ENCODE measurements at regions not wholly inside any gene's neighbourhood (a gene's known extent, or its start where the extent isn't known, plus 50 kb on each side); places are given as distances from the start of the nearest gene placed in this dataset.

GRCh38 chr15:37260255-37260654 is 159.9 kb upstream of the MEIS2 start:
- DNase-seq (ENCODE audit: low read depth), result no peak

GRCh38 chr15:37261685-37262084 is 161.3 kb upstream of the MEIS2 start:
- DNase-seq (ENCODE audit: low read depth), result no peak

GRCh38 chr15:37262922-37263608 is 162.7 kb upstream of the MEIS2 start:
- DNase-seq (ENCODE audit: low read depth), result no peak

- DNase-seq (ENCODE audit: low read depth), result peak; percentile 23
Measured at GRCh38 chr15:37289109-37289765, 188.9 kb upstream of the MEIS2 start.

- no peak for DNase-seq (ENCODE audit: low read depth)
Measured at GRCh38 chr15:37291920-37292319, 191.6 kb upstream of the MEIS2 start.

GRCh38 chr15:37298271-37298670 is 197.9 kb upstream of the MEIS2 start:
- no peak for DNase-seq (ENCODE audit: low read depth)

GRCh38 chr15:37339437-37339836 is 239.1 kb upstream of the MEIS2 start:
- DNase-seq (ENCODE audit: low read depth), result no peak

- DNase-seq (ENCODE audit: low read depth), result no peak
Measured at GRCh38 chr15:37339856-37340255, 239.5 kb upstream of the MEIS2 start.

- no peak for DNase-seq (ENCODE audit: low read depth)
Measured at GRCh38 chr15:37340438-37340837, 240.1 kb upstream of the MEIS2 start.

- no peak for DNase-seq (ENCODE audit: low read depth)
Measured at GRCh38 chr15:37359101-37359892, 258.9 kb upstream of the MEIS2 start.

GRCh38 chr15:37359893-37360290 is 259.5 kb upstream of the MEIS2 start:
- no peak for DNase-seq (ENCODE audit: low read depth)

- no peak for DNase-seq (ENCODE audit: low read depth)
Measured at GRCh38 chr15:37360724-37361123, 260.4 kb upstream of the MEIS2 start.

- DNase-seq (ENCODE audit: low read depth), result no peak
Measured at GRCh38 chr15:37361621-37362020, 261.3 kb upstream of the MEIS2 start.

GRCh38 chr15:37362414-37362813 is 262.1 kb upstream of the MEIS2 start:
- no peak for DNase-seq (ENCODE audit: low read depth)

- DNase-seq (ENCODE audit: low read depth), result no peak
Measured at GRCh38 chr15:37368961-37369360, 268.6 kb upstream of the MEIS2 start.

- DNase-seq (ENCODE audit: low read depth), result no peak
Measured at GRCh38 chr15:37370941-37371340, 270.6 kb upstream of the MEIS2 start.

GRCh38 chr15:37372064-37372463 is 271.7 kb upstream of the MEIS2 start:
- DNase-seq (ENCODE audit: low read depth), result peak; percentile 59

GRCh38 chr15:37375519-37375918 is 275.2 kb upstream of the MEIS2 start:
- no peak for DNase-seq (ENCODE audit: low read depth)

- no peak for DNase-seq (ENCODE audit: low read depth)
Measured at GRCh38 chr15:37377428-37377827, 277.1 kb upstream of the MEIS2 start.

- DNase-seq (ENCODE audit: low read depth), result no peak
Measured at GRCh38 chr15:37394402-37395099, 294.2 kb upstream of the MEIS2 start.

GRCh38 chr15:37395100-37395468 is 294.7 kb upstream of the MEIS2 start:
- no peak for DNase-seq (ENCODE audit: low read depth)

- DNase-seq (ENCODE audit: low read depth), result no peak
Measured at GRCh38 chr15:37397266-37398022, 297.1 kb upstream of the MEIS2 start.

Measured in HS-5 (cell line).